ENCODE measurements at regions not wholly inside any gene's neighbourhood (a gene's known extent, or its start where the extent isn't known, plus 50 kb on each side); places are given as distances from the start of the nearest gene placed in this dataset.

DNA sequence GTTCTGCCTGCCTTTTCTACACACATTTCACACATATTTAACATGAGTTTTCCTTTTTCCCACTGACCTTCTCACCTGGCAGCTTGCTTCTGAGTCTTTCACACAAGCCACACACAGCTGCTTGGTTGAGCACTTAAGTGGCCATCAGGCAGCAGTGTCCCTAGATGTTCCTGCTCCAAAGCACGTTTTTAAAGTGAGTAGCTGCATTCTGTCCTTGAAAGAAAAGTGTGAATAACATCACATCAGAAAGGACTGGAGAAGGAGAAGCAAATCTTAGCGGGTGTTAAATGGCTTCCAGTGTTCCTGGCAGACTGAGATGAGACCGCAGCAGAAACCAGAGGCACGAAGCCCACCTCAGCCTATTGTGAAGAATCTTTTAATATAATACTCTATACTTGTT lies 209.2 kb upstream of the IRX4 start:
- TF ChIP-seq EZH2 (IDR thresholded peaks at IDR 0.05; ENCODE audit: low read depth, unreplicated experiment): no peak
- no peak for TF ChIP-seq POLR2AphosphoS5 (IDR thresholded peaks at IDR 0.05; ENCODE audit: low read depth)
- TF ChIP-seq, protein P1, sequence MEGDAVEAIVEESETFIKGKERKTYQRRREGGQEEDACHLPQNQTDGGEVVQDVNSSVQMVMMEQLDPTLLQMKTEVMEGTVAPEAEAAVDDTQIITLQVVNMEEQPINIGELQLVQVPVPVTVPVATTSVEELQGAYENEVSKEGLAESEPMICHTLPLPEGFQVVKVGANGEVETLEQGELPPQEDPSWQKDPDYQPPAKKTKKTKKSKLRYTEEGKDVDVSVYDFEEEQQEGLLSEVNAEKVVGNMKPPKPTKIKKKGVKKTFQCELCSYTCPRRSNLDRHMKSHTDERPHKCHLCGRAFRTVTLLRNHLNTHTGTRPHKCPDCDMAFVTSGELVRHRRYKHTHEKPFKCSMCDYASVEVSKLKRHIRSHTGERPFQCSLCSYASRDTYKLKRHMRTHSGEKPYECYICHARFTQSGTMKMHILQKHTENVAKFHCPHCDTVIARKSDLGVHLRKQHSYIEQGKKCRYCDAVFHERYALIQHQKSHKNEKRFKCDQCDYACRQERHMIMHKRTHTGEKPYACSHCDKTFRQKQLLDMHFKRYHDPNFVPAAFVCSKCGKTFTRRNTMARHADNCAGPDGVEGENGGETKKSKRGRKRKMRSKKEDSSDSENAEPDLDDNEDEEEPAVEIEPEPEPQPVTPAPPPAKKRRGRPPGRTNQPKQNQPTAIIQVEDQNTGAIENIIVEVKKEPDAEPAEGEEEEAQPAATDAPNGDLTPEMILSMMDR (conservative IDR thresholded peaks at IDR 0.05; ENCODE audit: low read depth in 2 of 2): no peak
- TF ChIP-seq, protein P2, sequence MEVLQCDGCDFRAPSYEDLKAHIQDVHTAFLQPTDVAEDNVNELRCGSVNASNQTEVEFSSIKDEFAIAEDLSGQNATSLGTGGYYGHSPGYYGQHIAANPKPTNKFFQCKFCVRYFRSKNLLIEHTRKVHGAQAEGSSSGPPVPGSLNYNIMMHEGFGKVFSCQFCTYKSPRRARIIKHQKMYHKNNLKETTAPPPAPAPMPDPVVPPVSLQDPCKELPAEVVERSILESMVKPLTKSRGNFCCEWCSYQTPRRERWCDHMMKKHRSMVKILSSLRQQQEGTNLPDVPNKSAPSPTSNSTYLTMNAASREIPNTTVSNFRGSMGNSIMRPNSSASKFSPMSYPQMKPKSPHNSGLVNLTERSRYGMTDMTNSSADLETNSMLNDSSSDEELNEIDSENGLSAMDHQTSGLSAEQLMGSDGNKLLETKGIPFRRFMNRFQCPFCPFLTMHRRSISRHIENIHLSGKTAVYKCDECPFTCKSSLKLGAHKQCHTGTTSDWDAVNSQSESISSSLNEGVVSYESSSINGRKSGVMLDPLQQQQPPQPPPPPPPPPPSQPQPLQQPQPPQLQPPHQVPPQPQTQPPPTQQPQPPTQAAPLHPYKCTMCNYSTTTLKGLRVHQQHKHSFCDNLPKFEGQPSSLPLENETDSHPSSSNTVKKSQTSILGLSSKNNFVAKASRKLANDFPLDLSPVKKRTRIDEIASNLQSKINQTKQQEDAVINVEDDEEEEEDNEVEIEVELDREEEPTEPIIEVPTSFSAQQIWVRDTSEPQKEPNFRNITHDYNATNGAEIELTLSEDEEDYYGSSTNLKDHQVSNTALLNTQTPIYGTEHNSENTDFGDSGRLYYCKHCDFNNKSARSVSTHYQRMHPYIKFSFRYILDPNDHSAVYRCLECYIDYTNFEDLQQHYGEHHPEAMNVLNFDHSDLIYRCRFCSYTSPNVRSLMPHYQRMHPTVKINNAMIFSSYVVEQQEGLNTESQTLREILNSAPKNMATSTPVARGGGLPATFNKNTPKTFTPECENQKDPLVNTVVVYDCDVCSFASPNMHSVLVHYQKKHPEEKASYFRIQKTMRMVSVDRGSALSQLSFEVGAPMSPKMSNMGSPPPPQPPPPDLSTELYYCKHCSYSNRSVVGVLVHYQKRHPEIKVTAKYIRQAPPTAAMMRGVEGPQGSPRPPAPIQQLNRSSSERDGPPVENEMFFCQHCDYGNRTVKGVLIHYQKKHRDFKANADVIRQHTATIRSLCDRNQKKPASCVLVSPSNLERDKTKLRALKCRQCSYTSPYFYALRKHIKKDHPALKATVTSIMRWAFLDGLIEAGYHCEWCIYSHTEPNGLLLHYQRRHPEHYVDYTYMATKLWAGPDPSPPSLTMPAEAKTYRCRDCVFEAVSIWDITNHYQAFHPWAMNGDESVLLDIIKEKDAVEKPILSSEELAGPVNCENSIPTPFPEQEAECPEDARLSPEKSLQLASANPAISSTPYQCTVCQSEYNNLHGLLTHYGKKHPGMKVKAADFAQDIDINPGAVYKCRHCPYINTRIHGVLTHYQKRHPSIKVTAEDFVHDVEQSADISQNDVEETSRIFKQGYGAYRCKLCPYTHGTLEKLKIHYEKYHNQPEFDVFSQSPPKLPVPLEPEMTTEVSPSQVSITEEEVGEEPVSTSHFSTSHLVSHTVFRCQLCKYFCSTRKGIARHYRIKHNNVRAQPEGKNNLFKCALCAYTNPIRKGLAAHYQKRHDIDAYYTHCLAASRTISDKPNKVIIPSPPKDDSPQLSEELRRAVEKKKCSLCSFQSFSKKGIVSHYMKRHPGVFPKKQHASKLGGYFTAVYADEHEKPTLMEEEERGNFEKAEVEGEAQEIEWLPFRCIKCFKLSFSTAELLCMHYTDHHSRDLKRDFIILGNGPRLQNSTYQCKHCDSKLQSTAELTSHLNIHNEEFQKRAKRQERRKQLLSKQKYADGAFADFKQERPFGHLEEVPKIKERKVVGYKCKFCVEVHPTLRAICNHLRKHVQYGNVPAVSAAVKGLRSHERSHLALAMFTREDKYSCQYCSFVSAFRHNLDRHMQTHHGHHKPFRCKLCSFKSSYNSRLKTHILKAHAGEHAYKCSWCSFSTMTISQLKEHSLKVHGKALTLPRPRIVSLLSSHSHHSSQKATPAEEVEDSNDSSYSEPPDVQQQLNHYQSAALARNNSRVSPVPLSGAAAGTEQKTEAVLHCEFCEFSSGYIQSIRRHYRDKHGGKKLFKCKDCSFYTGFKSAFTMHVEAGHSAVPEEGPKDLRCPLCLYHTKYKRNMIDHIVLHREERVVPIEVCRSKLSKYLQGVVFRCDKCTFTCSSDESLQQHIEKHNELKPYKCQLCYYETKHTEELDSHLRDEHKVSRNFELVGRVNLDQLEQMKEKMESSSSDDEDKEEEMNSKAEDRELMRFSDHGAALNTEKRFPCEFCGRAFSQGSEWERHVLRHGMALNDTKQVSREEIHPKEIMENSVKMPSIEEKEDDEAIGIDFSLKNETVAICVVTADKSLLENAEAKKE (CRISPR knock-in tag; IDR thresholded peaks at IDR 0.05): no peak
- TF ChIP-seq CREB1 (CRISPR knock-in tag; IDR thresholded peaks at IDR 0.05; ENCODE audit: low read depth): no peak
- TF ChIP-seq EZH2phosphoT487 (IDR thresholded peaks at IDR 0.05; ENCODE audit: unreplicated experiment): no peak
- TF ChIP-seq JUNB (IDR thresholded peaks at IDR 0.05; ENCODE audit: unreplicated experiment): no peak
- TF ChIP-seq, protein P3, sequence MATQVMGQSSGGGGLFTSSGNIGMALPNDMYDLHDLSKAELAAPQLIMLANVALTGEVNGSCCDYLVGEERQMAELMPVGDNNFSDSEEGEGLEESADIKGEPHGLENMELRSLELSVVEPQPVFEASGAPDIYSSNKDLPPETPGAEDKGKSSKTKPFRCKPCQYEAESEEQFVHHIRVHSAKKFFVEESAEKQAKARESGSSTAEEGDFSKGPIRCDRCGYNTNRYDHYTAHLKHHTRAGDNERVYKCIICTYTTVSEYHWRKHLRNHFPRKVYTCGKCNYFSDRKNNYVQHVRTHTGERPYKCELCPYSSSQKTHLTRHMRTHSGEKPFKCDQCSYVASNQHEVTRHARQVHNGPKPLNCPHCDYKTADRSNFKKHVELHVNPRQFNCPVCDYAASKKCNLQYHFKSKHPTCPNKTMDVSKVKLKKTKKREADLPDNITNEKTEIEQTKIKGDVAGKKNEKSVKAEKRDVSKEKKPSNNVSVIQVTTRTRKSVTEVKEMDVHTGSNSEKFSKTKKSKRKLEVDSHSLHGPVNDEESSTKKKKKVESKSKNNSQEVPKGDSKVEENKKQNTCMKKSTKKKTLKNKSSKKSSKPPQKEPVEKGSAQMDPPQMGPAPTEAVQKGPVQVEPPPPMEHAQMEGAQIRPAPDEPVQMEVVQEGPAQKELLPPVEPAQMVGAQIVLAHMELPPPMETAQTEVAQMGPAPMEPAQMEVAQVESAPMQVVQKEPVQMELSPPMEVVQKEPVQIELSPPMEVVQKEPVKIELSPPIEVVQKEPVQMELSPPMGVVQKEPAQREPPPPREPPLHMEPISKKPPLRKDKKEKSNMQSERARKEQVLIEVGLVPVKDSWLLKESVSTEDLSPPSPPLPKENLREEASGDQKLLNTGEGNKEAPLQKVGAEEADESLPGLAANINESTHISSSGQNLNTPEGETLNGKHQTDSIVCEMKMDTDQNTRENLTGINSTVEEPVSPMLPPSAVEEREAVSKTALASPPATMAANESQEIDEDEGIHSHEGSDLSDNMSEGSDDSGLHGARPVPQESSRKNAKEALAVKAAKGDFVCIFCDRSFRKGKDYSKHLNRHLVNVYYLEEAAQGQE (IDR thresholded peaks at IDR 0.05; ENCODE audit: unreplicated experiment): no peak
- TF ChIP-seq ZNF114 (CRISPR knock-in tag; IDR thresholded peaks at IDR 0.05): no peak
- TF ChIP-seq ZNF331 (CRISPR knock-in tag; IDR thresholded peaks at IDR 0.05; ENCODE audit: low read depth): no peak
- TF ChIP-seq, protein P4, sequence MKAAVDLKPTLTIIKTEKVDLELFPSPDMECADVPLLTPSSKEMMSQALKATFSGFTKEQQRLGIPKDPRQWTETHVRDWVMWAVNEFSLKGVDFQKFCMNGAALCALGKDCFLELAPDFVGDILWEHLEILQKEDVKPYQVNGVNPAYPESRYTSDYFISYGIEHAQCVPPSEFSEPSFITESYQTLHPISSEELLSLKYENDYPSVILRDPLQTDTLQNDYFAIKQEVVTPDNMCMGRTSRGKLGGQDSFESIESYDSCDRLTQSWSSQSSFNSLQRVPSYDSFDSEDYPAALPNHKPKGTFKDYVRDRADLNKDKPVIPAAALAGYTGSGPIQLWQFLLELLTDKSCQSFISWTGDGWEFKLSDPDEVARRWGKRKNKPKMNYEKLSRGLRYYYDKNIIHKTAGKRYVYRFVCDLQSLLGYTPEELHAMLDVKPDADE (IDR thresholded peaks at IDR 0.05): no peak
- TF ChIP-seq NANOG (IDR thresholded peaks at IDR 0.05; ENCODE audit: borderline replicate concordance): no peak
- TF ChIP-seq STAT1 (IDR thresholded peaks at IDR 0.05; ENCODE audit: unreplicated experiment): no peak

Data from GM23338 (cell line).